GM18519 (cell line): ENCODE measurements at regions not wholly inside any gene's neighbourhood (a gene's known extent, or its start where the extent isn't known, plus 50 kb on each side); places are given as distances from the start of the nearest gene placed in this dataset.

Experiments used
- ATAC-seq: cut with Tn5 transposase; IDR thresholded peaks from one replicate; pipeline ENCODE4 v1.9.1; 2021; ENCODE audit warnings: mild to moderate bottlenecking, moderate library complexity; ENCODE audit not compliant: unreplicated experiment, low FRiP score

GRCh38 chr5:88999853-89000252 lies 116.9 kb upstream of the MEF2C start:
- ATAC-seq = no peak

- no peak for ATAC-seq
Observed at GRCh38 chr5:88997937-88998336, 115.0 kb upstream of the MEF2C start.

- ATAC-seq = no peak
Observed at GRCh38 chr5:88984040-88984439, 101.1 kb upstream of the MEF2C start.

- no peak for ATAC-seq
Observed at GRCh38 chr5:88979726-88980125, 96.7 kb upstream of the MEF2C start.

- peak; percentile 52 for ATAC-seq
Observed at GRCh38 chr5:88979244-88979643, 96.3 kb upstream of the MEF2C start.

- ATAC-seq = no peak
Observed at GRCh38 chr5:88976914-88977313, 93.9 kb upstream of the MEF2C start.

GRCh38 chr5:88967633-88968585 lies 84.9 kb upstream of the MEF2C start:
- ATAC-seq = peak; percentile 49

GRCh38 chr5:88964831-88965230 lies 81.8 kb upstream of the MEF2C start:
- no peak for ATAC-seq

- no peak for ATAC-seq
Observed at GRCh38 chr5:88957013-88957412, 74.0 kb upstream of the MEF2C start.

GRCh38 chr5:88956416-88956815 lies 73.4 kb upstream of the MEF2C start:
- no peak for ATAC-seq

- ATAC-seq = no peak
Observed at GRCh38 chr5:88955403-88955802, 72.4 kb upstream of the MEF2C start.

GRCh38 chr5:88954511-88954910 lies 71.5 kb upstream of the MEF2C start:
- ATAC-seq = no peak

- ATAC-seq = no peak
Observed at GRCh38 chr5:88952996-88953643, 70.1 kb upstream of the MEF2C start.

GRCh38 chr5:88952344-88952743 lies 69.4 kb upstream of the MEF2C start:
- ATAC-seq = no peak

- no peak for ATAC-seq
Observed at GRCh38 chr5:88951457-88951856, 68.5 kb upstream of the MEF2C start.

GRCh38 chr5:88948746-88949600 lies 66.0 kb upstream of the MEF2C start:
- ATAC-seq = no peak

GRCh38 chr5:88944751-88945531 lies 62.0 kb upstream of the MEF2C start:
- ATAC-seq = no peak

GRCh38 chr5:88941581-88941980 lies 58.6 kb upstream of the MEF2C start:
- no peak for ATAC-seq

GRCh38 chr5:88940713-88941112 lies 57.7 kb upstream of the MEF2C start:
- ATAC-seq = peak; percentile 76

- no peak for ATAC-seq
Observed at GRCh38 chr5:88939300-88939699, 56.3 kb upstream of the MEF2C start.
